Lower leg skin (tissue), 3 donors: ENCODE measurements at regions not wholly inside any gene's neighbourhood (a gene's known extent, or its start where the extent isn't known, plus 50 kb on each side); places are given as distances from the start of the nearest gene placed in this dataset.

Experiments used
- POLR2A ChIP-seq, 2 donors: fragments of 450-650 bp; IDR thresholded peaks; one replicate each; pipeline ENCODE4 v1.6.1; 2016 to 2017; ENCODE audit warnings: antibody characterized with exemption in 2 of 2, mild to moderate bottlenecking in 1 of 2, moderate library complexity in 1 of 2
- TF ChIP-seq, protein P1 (sequence below), 3 donors: fragments of 450-650 bp; IDR thresholded peaks; one replicate each; pipeline ENCODE4 v1.5.1; 2016; ENCODE audit warnings: antibody characterized with exemption in 3 of 3, mild to moderate bottlenecking in 3 of 3, moderate library complexity in 2 of 3

DNA sequence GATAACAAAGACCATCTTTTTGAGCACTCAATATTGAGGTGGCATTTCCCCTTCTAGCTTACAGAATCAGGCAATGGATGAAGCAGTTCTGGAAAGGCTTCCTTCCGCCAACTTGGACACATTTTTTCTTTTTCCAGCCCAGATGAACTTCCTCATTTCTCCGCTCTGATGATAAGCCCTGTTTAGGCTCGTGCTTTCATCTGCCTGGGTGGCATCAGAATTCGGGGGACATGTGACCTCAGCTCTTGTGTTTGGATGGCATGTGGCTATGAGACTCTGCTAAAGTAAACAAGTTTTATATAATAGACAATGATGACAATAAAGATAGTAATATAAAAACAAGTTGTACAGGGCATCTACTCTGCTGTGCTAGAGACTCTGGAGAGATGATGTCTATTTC lies 796.7 kb downstream of the DHX35 start:
- TF ChIP-seq, protein P1, sequence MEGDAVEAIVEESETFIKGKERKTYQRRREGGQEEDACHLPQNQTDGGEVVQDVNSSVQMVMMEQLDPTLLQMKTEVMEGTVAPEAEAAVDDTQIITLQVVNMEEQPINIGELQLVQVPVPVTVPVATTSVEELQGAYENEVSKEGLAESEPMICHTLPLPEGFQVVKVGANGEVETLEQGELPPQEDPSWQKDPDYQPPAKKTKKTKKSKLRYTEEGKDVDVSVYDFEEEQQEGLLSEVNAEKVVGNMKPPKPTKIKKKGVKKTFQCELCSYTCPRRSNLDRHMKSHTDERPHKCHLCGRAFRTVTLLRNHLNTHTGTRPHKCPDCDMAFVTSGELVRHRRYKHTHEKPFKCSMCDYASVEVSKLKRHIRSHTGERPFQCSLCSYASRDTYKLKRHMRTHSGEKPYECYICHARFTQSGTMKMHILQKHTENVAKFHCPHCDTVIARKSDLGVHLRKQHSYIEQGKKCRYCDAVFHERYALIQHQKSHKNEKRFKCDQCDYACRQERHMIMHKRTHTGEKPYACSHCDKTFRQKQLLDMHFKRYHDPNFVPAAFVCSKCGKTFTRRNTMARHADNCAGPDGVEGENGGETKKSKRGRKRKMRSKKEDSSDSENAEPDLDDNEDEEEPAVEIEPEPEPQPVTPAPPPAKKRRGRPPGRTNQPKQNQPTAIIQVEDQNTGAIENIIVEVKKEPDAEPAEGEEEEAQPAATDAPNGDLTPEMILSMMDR (IDR thresholded peaks at IDR 0.05): no peak
- no peak for TF ChIP-seq POLR2A (IDR thresholded peaks at IDR 0.05)
